ENCODE measurements at regions not wholly inside any gene's neighbourhood (a gene's known extent, or its start where the extent isn't known, plus 50 kb on each side); places are given as distances from the start of the nearest gene placed in this dataset.

GRCh38 chr11:43145653-43146052 is 166.1 kb upstream of the API5 start:
- TF ChIP-seq, protein P1, sequence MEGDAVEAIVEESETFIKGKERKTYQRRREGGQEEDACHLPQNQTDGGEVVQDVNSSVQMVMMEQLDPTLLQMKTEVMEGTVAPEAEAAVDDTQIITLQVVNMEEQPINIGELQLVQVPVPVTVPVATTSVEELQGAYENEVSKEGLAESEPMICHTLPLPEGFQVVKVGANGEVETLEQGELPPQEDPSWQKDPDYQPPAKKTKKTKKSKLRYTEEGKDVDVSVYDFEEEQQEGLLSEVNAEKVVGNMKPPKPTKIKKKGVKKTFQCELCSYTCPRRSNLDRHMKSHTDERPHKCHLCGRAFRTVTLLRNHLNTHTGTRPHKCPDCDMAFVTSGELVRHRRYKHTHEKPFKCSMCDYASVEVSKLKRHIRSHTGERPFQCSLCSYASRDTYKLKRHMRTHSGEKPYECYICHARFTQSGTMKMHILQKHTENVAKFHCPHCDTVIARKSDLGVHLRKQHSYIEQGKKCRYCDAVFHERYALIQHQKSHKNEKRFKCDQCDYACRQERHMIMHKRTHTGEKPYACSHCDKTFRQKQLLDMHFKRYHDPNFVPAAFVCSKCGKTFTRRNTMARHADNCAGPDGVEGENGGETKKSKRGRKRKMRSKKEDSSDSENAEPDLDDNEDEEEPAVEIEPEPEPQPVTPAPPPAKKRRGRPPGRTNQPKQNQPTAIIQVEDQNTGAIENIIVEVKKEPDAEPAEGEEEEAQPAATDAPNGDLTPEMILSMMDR (IDR thresholded peaks at IDR 0.05): no peak
- TF ChIP-seq POLR2A (IDR thresholded peaks at IDR 0.05): no peak
